HG02870 (cell line): ENCODE measurements at regions not wholly inside any gene's neighbourhood (a gene's known extent, or its start where the extent isn't known, plus 50 kb on each side); places are given as distances from the start of the nearest gene placed in this dataset.
"Not testable (repeated sequence)": the region's sequence is repeated elsewhere in the genome, so short reads cannot be mapped to it uniquely, and the experiment has no call there.

Experiments used
- ATAC-seq: cut with Tn5 transposase; IDR thresholded peaks from one replicate; pipeline ENCODE4 v1.9.1; 2021; ENCODE audit warnings: mild to moderate bottlenecking, moderate library complexity; ENCODE audit not compliant: unreplicated experiment

DNA sequence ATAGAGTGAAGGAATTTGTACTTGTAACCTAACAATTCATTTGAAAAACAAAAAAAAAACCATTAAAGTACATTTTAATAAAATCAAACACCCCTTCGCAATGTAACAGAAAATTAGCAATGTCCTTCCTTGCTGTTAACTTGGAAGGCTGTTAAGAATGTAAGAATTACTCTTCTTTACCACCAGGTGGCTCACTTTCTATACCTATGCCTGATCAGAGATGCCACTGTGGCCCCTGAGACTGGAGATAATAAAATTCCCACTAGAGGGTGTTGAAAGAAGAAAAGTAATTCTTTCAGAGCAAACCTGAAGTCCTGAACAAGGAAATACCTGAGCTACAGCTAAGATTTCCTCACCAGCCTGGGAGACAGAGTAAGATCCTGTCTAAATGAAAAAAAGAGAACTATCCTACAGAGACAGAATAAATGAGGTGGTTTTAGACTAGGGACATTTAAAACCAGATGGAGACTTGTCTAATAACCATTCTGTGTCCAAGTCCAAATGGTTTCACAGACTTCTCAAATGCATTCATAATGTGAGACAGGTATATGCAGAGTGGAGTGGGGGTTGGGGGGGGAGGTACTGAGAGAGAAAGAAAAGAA lies 1089.3 kb downstream of the FAM181B start:
- ATAC-seq: peak; percentile 92

GRCh38 chr11:81634483-81634882 lies 1099.2 kb downstream of the FAM181B start:
- ATAC-seq: no peak

DNA sequence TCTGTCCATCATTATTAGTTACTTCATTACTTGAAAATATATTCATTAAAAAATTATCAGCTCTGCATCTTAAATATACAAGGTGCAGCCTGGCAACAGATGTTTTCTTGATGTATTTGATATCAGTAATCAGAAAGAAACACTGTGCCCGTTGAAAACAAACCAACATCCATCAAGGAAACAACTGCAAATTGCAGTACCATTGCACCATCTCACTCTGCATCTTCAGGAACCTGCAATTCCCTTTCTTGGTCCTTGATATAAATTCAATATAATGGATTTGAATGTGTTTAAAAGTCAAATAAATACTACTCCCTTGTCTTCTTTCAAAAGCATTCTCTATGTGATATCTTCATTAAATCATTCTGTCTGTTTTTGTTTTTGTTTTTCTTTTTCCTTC lies 1131.2 kb downstream of the FAM181B start:
- no peak for ATAC-seq

GRCh38 chr11:81596704-81597103 lies 1137.0 kb downstream of the FAM181B start:
- ATAC-seq: no peak

DNA sequence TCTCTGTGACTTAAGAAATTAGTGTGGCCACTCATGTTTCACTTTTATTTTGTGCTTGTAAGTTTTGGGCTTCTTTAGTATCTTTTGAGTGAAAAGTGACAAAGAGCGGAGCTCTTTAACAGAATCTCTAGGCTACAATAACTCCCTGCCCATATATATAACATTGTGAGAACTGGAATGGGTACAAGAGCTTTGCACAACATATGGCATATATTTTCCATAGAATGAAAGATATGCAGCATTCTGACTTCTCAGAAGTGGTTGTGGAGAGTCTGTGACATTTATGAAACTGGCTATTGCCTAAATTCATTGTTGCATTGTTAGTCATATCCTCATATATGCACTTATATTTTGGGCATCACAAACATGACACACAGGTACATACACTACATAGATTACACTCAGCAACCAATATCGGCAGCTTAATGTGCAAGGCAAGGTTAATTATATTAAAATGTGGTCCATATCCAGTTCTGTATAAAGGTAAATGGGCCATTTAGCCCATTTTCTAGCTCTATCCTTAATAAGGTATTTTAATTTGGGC lies 1148.2 kb downstream of the FAM181B start:
- no peak for ATAC-seq

GRCh38 chr11:81579339-81579738 lies 1154.3 kb downstream of the FAM181B start:
- no peak for ATAC-seq

- ATAC-seq: no peak
Observed at GRCh38 chr11:81578571-81578970, 1155.1 kb downstream of the FAM181B start.

DNA sequence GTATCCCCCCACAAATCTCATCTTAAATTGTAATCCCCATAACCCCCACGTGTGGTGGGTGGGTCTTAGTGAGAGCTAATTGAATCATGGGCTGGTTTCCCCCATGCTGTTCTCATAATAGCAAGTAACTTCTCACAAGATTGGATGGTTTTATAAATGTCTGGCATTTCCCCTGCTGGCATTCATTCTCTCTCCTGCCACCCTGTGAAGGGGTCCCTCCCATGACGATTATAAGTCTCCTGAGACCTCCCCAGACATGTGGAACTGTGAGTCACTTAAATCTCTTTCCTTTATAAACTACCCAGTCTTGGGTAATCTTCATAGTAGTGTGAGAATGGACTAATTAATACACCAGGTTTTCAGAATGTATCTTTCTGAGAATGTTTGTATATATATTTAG lies 1159.4 kb downstream of the FAM181B start:
- ATAC-seq: no peak

DNA sequence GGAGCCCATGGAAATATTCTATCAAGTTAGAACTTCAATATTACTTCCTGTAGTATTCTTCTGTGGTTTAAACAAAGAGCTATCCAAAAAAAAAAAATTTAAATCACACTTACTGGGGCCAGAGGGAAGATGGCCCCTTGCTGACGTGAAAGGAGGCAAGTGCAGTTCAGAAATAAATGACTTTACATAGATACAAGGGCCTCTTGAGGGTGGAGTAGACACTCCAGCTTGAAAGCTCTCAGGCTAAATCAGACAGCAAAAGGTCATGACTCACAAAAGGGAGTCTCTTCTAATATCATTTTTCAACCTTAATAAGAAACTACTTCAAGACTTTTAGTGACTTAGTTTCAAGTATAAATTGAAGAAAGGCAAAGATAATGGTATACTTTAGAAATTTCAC lies 1160.3 kb downstream of the FAM181B start:
- ATAC-seq: no peak

GRCh38 chr11:81570669-81571068 lies 1163.0 kb downstream of the FAM181B start:
- ATAC-seq: no peak

- ATAC-seq: no peak
Observed at GRCh38 chr11:81569999-81570398, 1163.7 kb downstream of the FAM181B start.

GRCh38 chr11:81568918-81569317 lies 1164.7 kb downstream of the FAM181B start:
- no peak for ATAC-seq

DNA sequence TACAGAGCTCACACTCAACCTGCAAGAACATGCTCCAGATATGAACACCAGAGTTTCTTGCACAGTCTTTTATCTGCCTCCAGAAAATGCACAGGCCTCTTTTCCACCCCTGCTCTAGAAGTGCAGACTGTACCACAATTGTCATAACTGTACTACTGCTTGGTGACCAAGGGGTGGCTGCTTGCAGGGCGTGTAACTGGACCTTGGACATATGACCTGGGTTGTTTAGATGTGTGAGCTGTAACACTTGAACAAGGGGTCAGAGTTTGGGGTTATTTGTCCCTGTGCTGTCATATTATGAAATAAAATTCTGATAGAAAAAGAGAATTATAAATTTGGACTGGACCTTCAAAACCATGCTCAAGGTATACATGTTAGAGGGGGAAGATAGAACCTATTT lies 1185.5 kb downstream of the FAM181B start:
- no peak for ATAC-seq

DNA sequence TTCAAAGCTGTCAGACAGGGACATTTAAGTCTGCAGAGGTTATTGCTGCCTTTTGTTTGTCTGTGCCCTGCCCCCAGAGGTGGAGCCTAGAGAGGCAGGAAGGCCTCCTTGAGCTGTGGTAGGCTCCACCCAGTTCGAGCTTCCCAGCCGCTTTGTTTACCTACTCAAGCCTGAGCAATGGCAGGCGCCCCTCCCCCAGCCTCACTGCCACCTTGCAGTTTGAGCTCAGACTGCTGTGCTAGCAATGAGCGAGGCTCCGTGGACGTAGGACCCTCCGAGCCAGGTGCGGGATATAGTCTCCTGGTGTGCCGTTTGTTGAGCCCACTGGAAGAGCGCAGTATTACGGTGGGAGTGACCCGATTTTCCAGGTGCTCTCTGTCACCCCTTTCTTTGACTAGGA lies 1193.9 kb downstream of the FAM181B start:
- not testable (repeated sequence) for ATAC-seq

- ATAC-seq: no peak
Observed at GRCh38 chr11:81515566-81515965, 1218.1 kb downstream of the FAM181B start.

- ATAC-seq: peak; percentile 75
Observed at GRCh38 chr11:81497202-81497804, 1236.4 kb downstream of the FAM181B start.

- ATAC-seq: no peak
Observed at GRCh38 chr11:81496601-81497000, 1237.1 kb downstream of the FAM181B start.

GRCh38 chr11:81495699-81496292 lies 1237.9 kb downstream of the FAM181B start:
- no peak for ATAC-seq

DNA sequence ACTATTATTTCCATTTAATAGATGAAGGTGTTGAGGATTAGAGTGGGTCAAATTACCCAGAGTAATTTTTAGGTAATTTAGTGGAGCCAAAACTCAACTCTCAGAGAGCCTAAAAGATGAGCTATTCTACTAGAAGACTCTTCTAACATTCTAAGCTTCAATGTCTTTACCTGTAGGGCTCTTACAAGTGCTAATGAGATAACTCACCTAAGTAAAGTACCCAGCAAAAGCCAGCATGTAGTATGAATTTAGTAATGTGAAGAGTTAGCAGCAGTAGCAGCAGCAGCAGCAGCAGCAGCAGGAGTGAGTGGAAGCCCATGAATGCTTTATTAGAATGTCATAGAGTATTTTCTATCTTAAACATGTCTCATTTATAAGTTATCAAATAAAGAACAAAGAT lies 1239.2 kb downstream of the FAM181B start:
- ATAC-seq: no peak

DNA sequence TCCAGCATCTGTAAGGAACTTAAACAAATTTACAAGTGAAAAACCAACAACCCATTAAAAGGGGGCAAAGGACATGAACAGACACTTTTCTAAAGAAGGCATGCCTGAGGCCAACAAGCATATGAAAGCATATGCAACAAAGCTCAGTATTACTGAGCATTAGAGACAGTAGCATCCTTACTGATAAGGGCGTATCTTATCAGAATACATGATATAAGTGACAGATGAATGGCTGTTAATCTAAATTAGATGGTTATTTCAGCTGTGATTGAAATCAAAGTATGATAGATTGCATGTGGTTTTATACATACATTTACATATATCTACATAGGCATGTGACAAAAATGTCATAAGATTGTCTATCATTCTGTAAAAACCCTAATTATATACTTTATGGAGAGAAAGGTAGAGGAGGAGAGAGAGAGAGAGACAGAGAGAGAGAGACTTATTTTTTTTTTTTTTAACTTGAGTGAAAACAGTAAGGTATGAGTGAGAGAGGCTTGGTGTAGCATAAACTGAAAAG lies 1240.7 kb downstream of the FAM181B start:
- no peak for ATAC-seq

- ATAC-seq: no peak
Observed at GRCh38 chr11:81487109-81487508, 1246.6 kb downstream of the FAM181B start.

DNA sequence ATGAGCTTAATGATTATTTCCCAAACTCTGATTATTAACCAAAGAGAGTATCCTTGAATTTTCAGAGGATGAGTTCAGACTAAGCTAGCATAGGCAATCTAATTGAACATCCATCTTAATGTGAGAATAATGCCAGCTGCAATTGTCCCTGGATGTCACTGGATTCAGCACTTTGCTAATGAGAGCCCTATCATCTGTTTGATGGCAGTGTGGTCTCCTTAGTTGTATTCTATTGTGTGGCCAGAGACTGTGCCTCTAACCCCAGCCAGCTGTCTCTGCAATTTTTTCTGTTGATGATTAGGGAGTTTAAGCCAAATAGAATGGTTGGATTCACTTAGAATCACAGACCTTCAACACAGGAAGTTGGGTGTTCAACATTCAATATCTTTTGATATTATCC lies 1249.5 kb downstream of the FAM181B start:
- ATAC-seq: no peak
